ENCODE measurements at regions not wholly inside any gene's neighbourhood (a gene's known extent, or its start where the extent isn't known, plus 50 kb on each side); places are given as distances from the start of the nearest gene placed in this dataset.

DNA sequence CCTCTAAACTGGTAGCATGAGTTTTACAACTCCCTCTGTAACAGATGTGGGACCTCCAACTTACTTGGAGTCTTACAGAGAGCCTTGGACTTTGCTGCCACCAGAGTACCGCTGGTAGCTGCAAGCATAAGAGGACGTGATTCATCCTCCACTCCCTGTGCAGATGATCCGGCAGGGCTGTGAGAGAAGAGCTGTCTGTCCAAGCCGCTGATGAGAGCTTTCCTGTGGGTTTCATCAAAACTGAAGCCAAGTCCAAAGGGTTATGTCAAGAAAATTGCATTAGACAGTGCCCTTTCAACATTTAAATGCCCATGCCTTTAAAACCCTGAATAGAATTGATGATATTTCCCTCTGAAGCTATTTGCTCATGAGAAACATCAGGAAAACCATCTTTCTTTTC is 85.8 kb downstream of the LLPH start:
- DNase-seq (ENCODE audit: low spot score), result no peak

DNA sequence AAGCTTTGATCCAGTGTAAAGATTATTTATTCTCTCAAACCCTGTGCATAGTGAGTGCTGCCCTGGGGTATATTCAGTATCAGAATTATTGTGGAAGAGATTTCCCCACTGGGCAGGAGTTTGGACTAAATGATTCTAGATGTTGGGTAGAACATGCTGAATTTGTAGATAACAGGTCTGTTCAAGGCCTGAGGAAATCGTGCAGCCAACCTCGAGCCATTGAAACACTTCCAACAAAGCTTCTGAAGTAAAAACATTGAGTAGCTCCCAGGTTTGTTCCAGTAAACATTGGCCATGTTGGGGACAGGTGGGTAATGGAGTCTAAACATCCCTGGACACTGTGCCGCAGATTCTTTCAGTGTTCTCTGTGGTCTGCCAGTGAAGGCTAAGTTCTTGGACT is 87.5 kb downstream of the LLPH start:
- DNase-seq (ENCODE audit: low spot score), result no peak

DNA sequence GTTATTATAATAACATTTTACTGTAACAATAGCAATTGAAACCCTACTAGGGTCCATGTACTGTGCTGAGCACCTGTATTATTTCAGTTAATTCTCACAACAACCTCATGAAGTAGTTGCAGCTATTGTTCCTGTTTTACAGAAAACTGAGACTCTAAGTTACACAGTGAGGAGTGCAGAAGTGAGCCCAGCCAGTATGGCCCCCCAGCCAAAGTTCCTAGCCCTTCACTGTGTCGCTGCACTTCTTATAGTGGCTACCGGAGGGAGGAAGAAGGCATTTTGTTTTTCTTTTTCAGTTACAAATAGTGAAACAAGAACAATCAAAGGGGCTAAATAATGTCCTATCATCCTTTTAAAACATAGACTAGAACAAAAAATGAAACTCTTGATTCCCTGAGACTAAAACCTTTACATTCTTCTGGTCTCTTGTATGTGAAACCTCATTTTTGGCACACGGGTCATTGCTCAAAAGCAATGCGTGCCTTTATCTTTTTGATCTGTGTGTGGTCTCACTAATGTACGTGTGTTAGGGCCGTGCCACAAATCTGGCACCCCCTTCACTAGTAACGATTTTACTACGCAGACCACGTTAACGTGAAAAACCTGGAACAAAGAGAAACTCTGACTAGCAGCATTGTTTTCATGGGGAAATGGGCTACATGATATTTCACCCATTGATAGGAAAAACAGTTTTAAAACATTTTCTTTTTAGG is 88.7 kb downstream of the LLPH start:
- no peak for DNase-seq (ENCODE audit: low spot score)

DNA sequence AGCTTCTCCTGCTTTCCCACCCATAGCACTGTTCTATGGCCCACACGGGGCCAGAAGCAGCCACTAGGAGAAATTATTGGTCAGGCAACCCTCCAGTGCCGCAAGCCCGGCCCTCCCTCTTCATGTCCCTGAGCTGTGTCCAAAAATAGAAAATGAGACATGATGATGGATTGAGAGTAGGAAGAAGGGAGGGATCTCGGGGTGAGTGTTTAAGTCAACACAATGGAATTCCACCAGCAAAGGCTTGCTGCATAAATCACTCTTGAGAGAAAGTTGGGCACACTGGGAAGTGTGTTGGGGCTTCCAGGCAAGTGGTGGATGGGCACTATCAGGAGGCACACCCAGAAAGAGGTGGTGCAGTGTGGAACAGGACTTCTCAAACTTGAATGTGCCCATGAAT is 94.2 kb downstream of the LLPH start:
- DNase-seq (ENCODE audit: low spot score), result no peak

DNA sequence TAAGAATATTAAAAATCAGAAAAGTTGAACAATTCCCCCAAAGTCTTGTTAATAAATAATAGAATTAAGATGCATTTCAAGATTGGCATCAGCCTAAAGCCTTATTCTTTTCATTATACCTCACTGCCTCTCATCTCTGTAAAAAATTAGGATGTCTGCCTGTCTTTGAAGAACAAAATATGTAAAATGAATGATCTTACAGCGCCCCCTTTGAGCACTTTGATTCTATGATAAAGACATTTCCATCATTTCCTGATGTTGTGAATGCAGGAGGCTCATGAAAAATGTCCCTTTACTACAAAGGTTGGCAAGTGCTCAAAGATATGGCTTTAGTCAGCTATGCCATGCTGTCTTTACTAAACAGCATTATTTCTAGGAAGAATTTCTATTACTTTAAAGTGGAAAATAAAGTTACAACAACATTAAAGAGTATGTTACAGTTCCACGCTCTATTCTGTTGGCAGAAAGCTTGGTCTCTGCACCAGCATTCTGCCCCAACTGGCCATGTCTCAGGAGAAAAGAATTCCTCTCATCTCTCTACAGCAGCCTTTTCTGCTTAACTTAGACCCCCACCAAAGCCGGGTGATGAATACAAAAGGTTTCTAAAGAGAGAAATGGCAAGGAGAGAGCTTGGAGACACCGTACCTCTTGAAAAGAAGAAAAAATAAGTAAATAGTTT is 95.1 kb downstream of the LLPH start:
- no peak for DNase-seq (ENCODE audit: low spot score)

DNA sequence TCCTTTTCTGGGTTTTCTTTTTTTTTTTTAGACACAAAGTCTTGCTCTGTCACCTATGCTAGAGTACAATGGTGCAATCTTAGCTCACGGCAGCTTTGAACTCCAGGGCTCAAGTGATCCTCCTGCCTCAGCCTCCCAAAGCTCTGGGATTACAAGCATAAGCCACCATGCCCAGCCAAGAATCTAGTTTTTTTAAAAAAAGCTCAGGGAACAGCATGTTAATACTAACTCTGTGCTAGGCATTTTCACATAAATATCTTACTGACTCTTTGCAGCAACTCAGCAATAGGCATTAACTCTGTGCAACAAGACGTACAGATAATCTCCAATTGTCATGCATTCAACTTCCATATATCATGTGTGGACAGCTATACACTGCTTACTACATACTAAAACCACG is 97.4 kb downstream of the LLPH start:
- DNase-seq (ENCODE audit: low spot score), result no peak

DNA sequence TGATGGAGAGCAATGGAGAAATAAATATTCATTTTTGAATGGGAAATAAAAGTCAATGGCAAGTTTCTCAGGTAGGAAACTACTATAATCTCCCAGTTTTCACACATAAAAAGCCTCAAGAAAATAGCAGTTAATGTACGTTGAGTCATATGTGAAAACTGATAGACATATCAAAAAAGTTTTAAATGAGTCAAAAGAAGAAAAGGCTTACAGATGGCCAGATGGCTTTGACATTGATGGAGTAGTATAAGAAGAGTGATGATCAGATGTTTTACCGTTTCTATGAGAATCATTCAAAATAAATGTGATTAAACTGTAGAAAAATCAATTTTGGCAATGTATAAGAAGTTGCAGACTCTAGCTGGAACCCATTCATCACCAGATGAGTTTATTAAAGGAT is 97.8 kb downstream of the LLPH start:
- DNase-seq (ENCODE audit: low spot score), result no peak

DNA sequence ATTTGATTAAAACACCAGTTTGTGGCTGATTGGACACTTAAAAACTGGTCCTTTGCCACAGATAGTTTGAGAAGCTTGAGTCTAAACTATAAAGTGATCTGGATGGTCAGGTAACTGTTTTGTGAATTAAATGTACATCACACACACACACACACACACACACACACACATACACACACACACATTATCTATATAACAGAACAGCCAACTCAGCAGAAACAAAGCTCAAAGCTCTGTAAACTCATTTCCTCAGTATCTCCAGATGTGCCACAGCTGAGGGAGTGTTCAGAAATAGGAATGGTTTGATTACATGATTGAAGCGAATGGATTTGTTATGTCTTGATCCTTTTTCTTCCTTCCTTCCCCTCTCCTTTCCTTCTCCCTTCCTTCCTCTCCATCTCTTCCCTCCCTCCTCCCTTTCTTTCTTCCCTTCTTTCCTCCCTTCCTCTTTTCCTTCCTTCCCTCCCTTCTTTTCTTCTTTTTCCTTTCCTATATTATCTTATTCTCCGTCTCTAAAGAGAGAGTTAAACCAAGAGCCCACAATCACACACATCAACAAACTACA is 100.3 kb downstream of the LLPH start:
- no peak for DNase-seq (ENCODE audit: low spot score)

DNA sequence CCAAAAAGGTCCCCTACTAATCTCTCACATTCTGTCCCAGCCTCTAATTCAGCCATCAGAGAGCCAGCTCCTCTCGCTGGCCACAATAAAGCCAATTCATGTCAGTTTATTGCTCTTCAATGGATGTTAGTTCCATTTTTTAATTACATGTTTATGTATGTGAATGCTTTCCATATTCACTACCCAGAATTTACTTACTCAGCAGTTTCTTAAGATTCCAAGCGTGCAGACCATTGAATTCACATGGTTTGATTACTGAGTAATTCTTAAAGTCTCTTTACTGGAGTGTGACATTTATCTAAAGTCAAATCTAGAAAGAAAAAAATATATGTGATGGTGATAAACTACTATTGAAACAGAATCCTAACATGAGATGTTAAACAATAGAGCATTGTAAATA is 102.2 kb downstream of the LLPH start:
- no peak for DNase-seq (ENCODE audit: low spot score)

DNA sequence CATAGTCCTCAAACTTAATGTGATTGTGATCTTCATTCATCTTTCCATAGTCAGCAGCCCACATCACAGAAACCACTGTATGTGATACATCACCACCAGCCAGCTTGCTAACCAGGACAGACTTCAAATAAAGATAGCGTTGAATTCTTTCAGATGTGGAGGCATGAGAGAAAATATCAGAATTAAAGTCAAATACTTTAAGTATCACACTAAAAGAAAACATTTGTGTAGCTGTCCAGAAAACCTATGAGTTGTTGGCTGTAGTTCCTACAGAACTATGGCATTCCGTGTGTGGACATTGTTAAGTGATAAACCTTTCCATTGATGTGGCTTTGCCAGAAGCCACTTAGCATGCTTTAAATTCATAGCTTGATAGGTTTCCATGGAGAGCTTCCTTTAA is 105.1 kb downstream of the LLPH start:
- DNase-seq (ENCODE audit: low spot score), result no peak

DNA sequence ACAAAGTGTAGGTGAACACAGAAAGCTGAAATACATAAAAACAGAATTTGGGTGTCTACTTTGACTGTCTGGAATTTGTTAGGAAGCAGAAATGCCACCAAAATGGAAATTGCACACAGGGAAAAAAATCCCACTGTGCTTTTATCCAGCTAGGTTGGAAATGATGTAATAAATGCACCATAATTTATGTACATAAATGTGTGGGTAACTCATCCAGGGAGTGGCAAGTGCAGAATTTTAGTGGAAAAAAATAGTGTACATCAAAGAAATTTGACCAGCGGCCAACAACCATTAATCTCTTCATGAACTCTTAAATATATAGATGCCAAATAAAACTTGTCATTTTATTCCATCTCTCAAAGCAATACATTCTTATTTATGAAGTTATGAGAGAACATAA is 105.6 kb downstream of the LLPH start:
- DNase-seq (ENCODE audit: low spot score), result no peak

DNA sequence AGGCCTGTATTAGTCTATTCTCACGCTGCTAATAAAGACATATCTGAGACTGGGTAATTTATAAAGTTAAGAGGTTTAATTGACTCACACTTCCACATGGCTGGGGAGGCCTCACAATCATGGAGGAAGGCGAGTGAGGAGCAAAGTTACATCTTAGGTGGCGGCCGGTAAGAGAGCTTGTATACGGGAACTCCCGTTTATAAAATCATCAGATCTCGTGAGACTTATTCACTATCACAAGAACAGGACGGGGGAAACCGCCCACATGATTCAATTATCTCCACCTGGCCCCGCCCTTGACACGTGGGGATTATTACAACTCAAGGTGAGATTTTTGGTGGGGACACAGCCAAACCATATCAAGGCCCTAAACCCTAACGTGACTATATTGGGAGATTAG is 110.1 kb downstream of the LLPH start:
- no peak for DNase-seq (ENCODE audit: low spot score)

DNA sequence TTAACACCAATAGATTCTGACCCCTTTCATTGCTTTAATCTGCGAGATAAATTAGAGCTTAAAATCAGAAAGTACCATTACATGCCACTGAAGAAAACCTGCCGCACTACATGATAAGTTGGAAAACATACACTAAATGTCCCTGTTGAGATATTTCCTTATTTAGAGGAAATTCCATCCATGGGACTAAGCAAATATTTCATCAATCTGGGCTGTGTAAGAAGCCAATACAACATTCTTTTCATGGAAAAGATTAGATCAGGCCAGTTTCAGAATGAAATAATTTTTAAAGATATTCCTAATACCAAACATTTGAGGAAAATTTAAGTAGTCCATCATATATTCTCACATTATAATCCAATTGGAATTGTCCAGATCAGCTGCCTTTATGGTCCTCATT is 112.8 kb downstream of the LLPH start:
- DNase-seq (ENCODE audit: low spot score), result no peak
